Neural cell (in vitro differentiated cells): ENCODE measurements at regions not wholly inside any gene's neighbourhood (a gene's known extent, or its start where the extent isn't known, plus 50 kb on each side); places are given as distances from the start of the nearest gene placed in this dataset.

Source experiments
- H2AFZ ChIP-seq: fragments of 200-600, 300-800 bp; sonication (generic), shearing (Covaris generic); 2 replicates; pipeline ENCODE4 v1.6.0; 2014; ENCODE audit warnings: low read depth, mild to moderate bottlenecking, antibody characterized with exemption, low read length, moderate library complexity
- H3F3A ChIP-seq: fragments of 200-600 bp; shearing (Covaris generic); 2 replicates; pipeline ENCODE4 v1.6.1; 2016; ENCODE audit warnings: mild to moderate bottlenecking, moderate library complexity, mixed read lengths, antibody characterized with exemption, low read length; ENCODE audit not compliant: insufficient read depth, poor library complexity, severe bottlenecking
- H3K27ac ChIP-seq: fragments of 200-600, 300-800 bp; sonication (generic), shearing (Covaris generic); 2 replicates; pipeline ENCODE4 v1.5.1; 2014; ENCODE audit warnings: mild to moderate bottlenecking, low read length, moderate library complexity
- H3K27me3 ChIP-seq: fragments of 300-800, 200-600 bp; sonication (generic), shearing (Covaris generic); 2 replicates; pipeline ENCODE4 v1.6.0; 2014; ENCODE audit warnings: mild to moderate bottlenecking, low read depth, low read length, moderate library complexity; ENCODE audit not compliant: insufficient read depth
- H3K36me3 ChIP-seq: fragments of 300-800, 200-600 bp; sonication (generic), shearing (Covaris generic); 2 replicates; pipeline ENCODE4 v1.5.1; 2014; ENCODE audit warnings: mild to moderate bottlenecking, antibody characterized with exemption, low read length, moderate library complexity; ENCODE audit not compliant: insufficient read depth
- H3K4me2 ChIP-seq: fragments of 300-800, 200-600 bp; sonication (generic), shearing (Covaris generic); 2 replicates; pipeline ENCODE4 v1.6.0; 2014; ENCODE audit warnings: mild to moderate bottlenecking, low read length
- H3K4me3 ChIP-seq: fragments of 300-800, 200-600 bp; sonication (generic), shearing (Covaris generic); 2 replicates; pipeline ENCODE4 v1.5.1; 2014; ENCODE audit warnings: mild to moderate bottlenecking, low read length, moderate library complexity
- H3K79me2 ChIP-seq: fragments of 200-600 bp; shearing (Covaris generic); replicated peaks from 2 replicates; pipeline ENCODE4 v1.6.0; 2014; ENCODE audit warnings: mild to moderate bottlenecking, low read length, moderate library complexity; ENCODE audit not compliant: insufficient read depth
- H3K9ac ChIP-seq: fragments of 300-800, 200-600 bp; sonication (generic), shearing (Covaris generic); 2 replicates; pipeline ENCODE4 v1.6.1; 2016; ENCODE audit warnings: mild to moderate bottlenecking, low read length, mixed read lengths
- H3K9me2 ChIP-seq: fragments of 200-600 bp; shearing (Covaris generic); 2 replicates; pipeline ENCODE4 v1.6.1; 2016; ENCODE audit warnings: mild to moderate bottlenecking, low read length, mixed read lengths; ENCODE audit not compliant: insufficient read depth
- H3K9me3 ChIP-seq: fragments of 200-600, 300-800 bp; sonication (generic), shearing (Covaris generic); 2 replicates; pipeline ENCODE4 v1.6.1; 2016; ENCODE audit warnings: mild to moderate bottlenecking, mixed run types, low read length, moderate library complexity, mixed read lengths
- H4K20me1 ChIP-seq: fragments of 200-600 bp; shearing (Covaris generic); 2 replicates; pipeline ENCODE4 v1.6.1; 2016; ENCODE audit warnings: mild to moderate bottlenecking, mixed run types; ENCODE audit not compliant: insufficient read depth
- EZH2 ChIP-seq: fragments of 200-600, 300-800 bp; shearing (Covaris generic), sonication (generic); IDR thresholded peaks from 2 replicates; pipeline ENCODE4 v1.6.1; 2014; ENCODE audit warnings: antibody characterized with exemption, low read length, borderline replicate concordance, mild to moderate bottlenecking; ENCODE audit not compliant: insufficient read depth, poor library complexity, severe bottlenecking
- MXI1 ChIP-seq: fragments of 450-650 bp; conservative IDR thresholded peaks from 2 replicates; pipeline ENCODE4 v1.6.1; 2014; ENCODE audit warnings: antibody characterized with exemption, mild to moderate bottlenecking; ENCODE audit not compliant: poor library complexity, severe bottlenecking
- RAD21 ChIP-seq: fragments of 450-650 bp; conservative IDR thresholded peaks from 2 replicates; pipeline ENCODE4 v1.6.1; 2014; ENCODE audit warnings: antibody characterized with exemption, mild to moderate bottlenecking, moderate library complexity
- SMC3 ChIP-seq: fragments of 450-650 bp; conservative IDR thresholded peaks from 2 replicates; pipeline ENCODE4 v1.6.1; 2014; ENCODE audit warnings: antibody characterized with exemption, mild to moderate bottlenecking, moderate library complexity; ENCODE audit not compliant: poor library complexity
- TAF1 ChIP-seq: IDR thresholded peaks from 2 replicates; pipeline ENCODE4 v1.6.1; 2012; ENCODE audit warnings: low read depth
- TF ChIP-seq, protein P1 (sequence below): fragments of 450-650 bp; IDR thresholded peaks from 2 replicates; pipeline ENCODE4 v1.5.1; 2014; ENCODE audit warnings: antibody characterized with exemption, mild to moderate bottlenecking, moderate library complexity; ENCODE audit not compliant: poor library complexity, severe bottlenecking
- TF ChIP-seq, protein P2 (sequence below): IDR thresholded peaks from 2 replicates; pipeline ENCODE4 v1.6.1; 2012; ENCODE audit warnings: borderline replicate concordance

DNA sequence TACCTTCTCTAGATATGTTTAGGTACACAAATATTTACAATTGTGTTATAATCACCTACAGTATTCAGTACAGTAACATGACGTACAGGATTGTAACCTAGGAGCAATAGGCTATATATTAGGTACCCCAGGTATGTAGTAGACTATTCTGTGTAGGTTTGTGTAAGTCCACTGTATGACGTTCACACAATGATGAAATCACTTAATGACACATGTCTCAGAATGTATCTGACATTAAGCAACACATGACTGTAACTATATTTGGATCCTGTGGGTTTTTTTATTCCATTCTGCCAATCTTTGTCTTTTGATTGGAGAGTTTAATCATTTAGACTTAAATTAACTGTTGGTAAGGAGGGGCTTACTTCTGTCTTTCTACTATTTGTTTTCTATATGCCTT is 52.1 kb downstream of the STYXL2 start:
- no peak overlapping the region for H3K4me2 ChIP-seq
- H2AFZ ChIP-seq, result no peak overlapping the region
- no peaks in the 10 kb centered on the region for H3K79me2 ChIP-seq
- no peaks in the 10 kb centered on the region for H3K27me3 ChIP-seq
- no peak overlapping the region for H3K27ac ChIP-seq
- no peaks in the 10 kb centered on the region for H3K9me2 ChIP-seq
- H4K20me1 ChIP-seq, result no peaks in the 10 kb centered on the region
- no peak overlapping the region for H3K9ac ChIP-seq
- no peaks in the 10 kb centered on the region for H3K36me3 ChIP-seq
- TF ChIP-seq RAD21 (no peak), EZH2 (no peak), SMC3 (no peak)
- TF ChIP-seq, protein P1, sequence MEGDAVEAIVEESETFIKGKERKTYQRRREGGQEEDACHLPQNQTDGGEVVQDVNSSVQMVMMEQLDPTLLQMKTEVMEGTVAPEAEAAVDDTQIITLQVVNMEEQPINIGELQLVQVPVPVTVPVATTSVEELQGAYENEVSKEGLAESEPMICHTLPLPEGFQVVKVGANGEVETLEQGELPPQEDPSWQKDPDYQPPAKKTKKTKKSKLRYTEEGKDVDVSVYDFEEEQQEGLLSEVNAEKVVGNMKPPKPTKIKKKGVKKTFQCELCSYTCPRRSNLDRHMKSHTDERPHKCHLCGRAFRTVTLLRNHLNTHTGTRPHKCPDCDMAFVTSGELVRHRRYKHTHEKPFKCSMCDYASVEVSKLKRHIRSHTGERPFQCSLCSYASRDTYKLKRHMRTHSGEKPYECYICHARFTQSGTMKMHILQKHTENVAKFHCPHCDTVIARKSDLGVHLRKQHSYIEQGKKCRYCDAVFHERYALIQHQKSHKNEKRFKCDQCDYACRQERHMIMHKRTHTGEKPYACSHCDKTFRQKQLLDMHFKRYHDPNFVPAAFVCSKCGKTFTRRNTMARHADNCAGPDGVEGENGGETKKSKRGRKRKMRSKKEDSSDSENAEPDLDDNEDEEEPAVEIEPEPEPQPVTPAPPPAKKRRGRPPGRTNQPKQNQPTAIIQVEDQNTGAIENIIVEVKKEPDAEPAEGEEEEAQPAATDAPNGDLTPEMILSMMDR, result no peak
- TF ChIP-seq, protein P2, sequence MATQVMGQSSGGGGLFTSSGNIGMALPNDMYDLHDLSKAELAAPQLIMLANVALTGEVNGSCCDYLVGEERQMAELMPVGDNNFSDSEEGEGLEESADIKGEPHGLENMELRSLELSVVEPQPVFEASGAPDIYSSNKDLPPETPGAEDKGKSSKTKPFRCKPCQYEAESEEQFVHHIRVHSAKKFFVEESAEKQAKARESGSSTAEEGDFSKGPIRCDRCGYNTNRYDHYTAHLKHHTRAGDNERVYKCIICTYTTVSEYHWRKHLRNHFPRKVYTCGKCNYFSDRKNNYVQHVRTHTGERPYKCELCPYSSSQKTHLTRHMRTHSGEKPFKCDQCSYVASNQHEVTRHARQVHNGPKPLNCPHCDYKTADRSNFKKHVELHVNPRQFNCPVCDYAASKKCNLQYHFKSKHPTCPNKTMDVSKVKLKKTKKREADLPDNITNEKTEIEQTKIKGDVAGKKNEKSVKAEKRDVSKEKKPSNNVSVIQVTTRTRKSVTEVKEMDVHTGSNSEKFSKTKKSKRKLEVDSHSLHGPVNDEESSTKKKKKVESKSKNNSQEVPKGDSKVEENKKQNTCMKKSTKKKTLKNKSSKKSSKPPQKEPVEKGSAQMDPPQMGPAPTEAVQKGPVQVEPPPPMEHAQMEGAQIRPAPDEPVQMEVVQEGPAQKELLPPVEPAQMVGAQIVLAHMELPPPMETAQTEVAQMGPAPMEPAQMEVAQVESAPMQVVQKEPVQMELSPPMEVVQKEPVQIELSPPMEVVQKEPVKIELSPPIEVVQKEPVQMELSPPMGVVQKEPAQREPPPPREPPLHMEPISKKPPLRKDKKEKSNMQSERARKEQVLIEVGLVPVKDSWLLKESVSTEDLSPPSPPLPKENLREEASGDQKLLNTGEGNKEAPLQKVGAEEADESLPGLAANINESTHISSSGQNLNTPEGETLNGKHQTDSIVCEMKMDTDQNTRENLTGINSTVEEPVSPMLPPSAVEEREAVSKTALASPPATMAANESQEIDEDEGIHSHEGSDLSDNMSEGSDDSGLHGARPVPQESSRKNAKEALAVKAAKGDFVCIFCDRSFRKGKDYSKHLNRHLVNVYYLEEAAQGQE, result no peak
- no peaks in the 10 kb centered on the region for H3F3A ChIP-seq
- no peaks in the 10 kb centered on the region for H3K9me3 ChIP-seq
- no peak overlapping the region for H3K4me3 ChIP-seq

DNA sequence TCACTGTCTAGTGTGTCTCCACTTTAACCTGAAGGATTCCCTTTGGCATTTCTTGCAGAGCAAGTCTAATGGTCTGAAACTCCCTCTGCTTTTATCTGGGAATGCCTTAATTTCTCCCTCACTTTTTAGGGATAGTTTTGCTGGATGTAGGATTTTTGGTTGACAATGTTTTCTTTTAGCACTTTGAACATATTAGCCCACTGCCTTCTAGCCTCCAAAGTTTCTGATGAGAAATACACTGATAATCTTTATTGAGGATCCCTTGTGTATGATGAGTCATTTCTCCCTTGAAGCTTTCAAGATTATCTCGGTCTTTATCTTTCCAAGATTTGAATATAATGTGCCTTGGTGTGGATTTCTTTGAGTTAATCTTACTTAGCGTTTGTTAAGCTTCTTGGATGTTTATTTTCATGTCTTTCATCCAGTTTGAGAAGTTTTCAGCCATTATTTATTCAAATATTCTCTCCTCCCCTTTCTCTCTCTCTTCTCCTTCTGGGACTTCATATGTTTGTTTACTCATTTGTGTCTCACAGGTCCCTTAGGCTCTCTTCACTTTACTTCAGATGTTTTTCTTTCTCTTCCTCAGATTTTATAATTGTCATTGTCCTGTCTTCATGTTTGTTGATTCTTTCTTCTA is 53.1 kb downstream of the STYXL2 start:
- H3F3A ChIP-seq, result no peaks in the 10 kb centered on the region
- no peaks in the 10 kb centered on the region for H3K9me3 ChIP-seq
- H3K9ac ChIP-seq, result no peak overlapping the region
- no peaks in the 10 kb centered on the region for H3K9me2 ChIP-seq
- H3K4me2 ChIP-seq, result no peak overlapping the region
- H3K27ac ChIP-seq, result no peak overlapping the region
- no peaks in the 10 kb centered on the region for H3K27me3 ChIP-seq
- H3K36me3 ChIP-seq, result no peaks in the 10 kb centered on the region
- H4K20me1 ChIP-seq, result no peaks in the 10 kb centered on the region
- no peak overlapping the region for H3K4me3 ChIP-seq
- TF ChIP-seq MXI1 (no peak), TAF1 (no peak), SMC3 (no peak)
- TF ChIP-seq, protein P2, result no peak
- no peaks in the 10 kb centered on the region for H3K79me2 ChIP-seq
- H2AFZ ChIP-seq, result no peak overlapping the region
